GM21360 (cell line): ENCODE measurements at regions not wholly inside any gene's neighbourhood (a gene's known extent, or its start where the extent isn't known, plus 50 kb on each side); places are given as distances from the start of the nearest gene placed in this dataset.
"Not testable (repeated sequence)": the region's sequence is repeated elsewhere in the genome, so short reads cannot be mapped to it uniquely, and the experiment has no call there.

ENCODE experiments used
- ATAC-seq: cut with Tn5 transposase; IDR thresholded peaks from one replicate; pipeline ENCODE4 v1.9.1; 2021; ENCODE audit warnings: mild to moderate bottlenecking, moderate library complexity; ENCODE audit not compliant: unreplicated experiment

GRCh38 chr6:121897337-121897760, 461.9 kb downstream of the GJA1 start:
- ATAC-seq: no peak

GRCh38 chr6:121901432-121901831, 466.0 kb downstream of the GJA1 start:
- ATAC-seq: no peak

- ATAC-seq: no peak
These were observed 469.1 kb downstream of the GJA1 start for GRCh38 chr6:121904559-121904958.

GRCh38 chr6:121912905-121913304, 477.5 kb downstream of the GJA1 start:
- no peak for ATAC-seq

GRCh38 chr6:121917263-121917829, 481.9 kb downstream of the GJA1 start:
- ATAC-seq: no peak

- no peak for ATAC-seq
These were observed 481.5 kb upstream of the HSF2 start for GRCh38 chr6:121917834-121918559.

- ATAC-seq: no peak
These were observed 478.8 kb upstream of the HSF2 start for GRCh38 chr6:121920616-121921015.

- ATAC-seq: no peak
These were observed 474.4 kb upstream of the HSF2 start for GRCh38 chr6:121925024-121925423.

GRCh38 chr6:121925534-121926255, 473.8 kb upstream of the HSF2 start:
- no peak for ATAC-seq

GRCh38 chr6:121929301-121929700, 470.2 kb upstream of the HSF2 start:
- ATAC-seq: no peak

- no peak for ATAC-seq
These were observed 467.1 kb upstream of the HSF2 start for GRCh38 chr6:121932076-121932991.

GRCh38 chr6:121934451-121934850, 465.0 kb upstream of the HSF2 start:
- no peak for ATAC-seq

- ATAC-seq: no peak
These were observed 458.7 kb upstream of the HSF2 start for GRCh38 chr6:121940728-121941127.

- no peak for ATAC-seq
These were observed 455.1 kb upstream of the HSF2 start for GRCh38 chr6:121944354-121944753.

- ATAC-seq: no peak
These were observed 448.3 kb upstream of the HSF2 start for GRCh38 chr6:121951123-121951522.

- no peak for ATAC-seq
These were observed 447.5 kb upstream of the HSF2 start for GRCh38 chr6:121951918-121952379.

GRCh38 chr6:121955401-121955800, 444.1 kb upstream of the HSF2 start:
- not testable (repeated sequence) for ATAC-seq

GRCh38 chr6:121956782-121957181, 442.7 kb upstream of the HSF2 start:
- no peak for ATAC-seq

GRCh38 chr6:121959501-121959900, 440.0 kb upstream of the HSF2 start:
- ATAC-seq: no peak

GRCh38 chr6:121961619-121962125, 437.8 kb upstream of the HSF2 start:
- no peak for ATAC-seq

GRCh38 chr6:121963826-121964225, 435.6 kb upstream of the HSF2 start:
- no peak for ATAC-seq
